Keratinocyte (primary cell): ENCODE measurements at regions not wholly inside any gene's neighbourhood (a gene's known extent, or its start where the extent isn't known, plus 50 kb on each side); places are given as distances from the start of the nearest gene placed in this dataset.

Source experiments
- DNase-seq: peaks from one replicate; pipeline ENCODE4 v3.0.0-alpha.2; 2011; ENCODE audit warnings: low read depth, missing footprints, low spot score
- FAIRE-seq: peaks from 2 replicates; lab custom pipeline; 2011; peaks lifted over from hg19 to GRCh38; lab: Jason Lieb, UNC
- H2AFZ ChIP-seq: 2 replicates; pipeline ENCODE4 v1.6.0; 2012; ENCODE audit warnings: low read length, control low read depth, inconsistent platforms; ENCODE audit not compliant: control insufficient read depth
- H3K27ac ChIP-seq: 2 replicates; pipeline ENCODE4 v1.5.1; 2011; ENCODE audit warnings: low read length; ENCODE audit not compliant: control insufficient read depth, insufficient read depth
- H3K27me3 ChIP-seq: 3 replicates; pipeline ENCODE4 v1.6.0; 2011; ENCODE audit warnings: low read length; ENCODE audit not compliant: control insufficient read depth, insufficient read depth; ENCODE audit errors: extremely low read depth
- H3K36me3 ChIP-seq, 2 experiments: 2 replicates in 1 of 2; 3 replicates in 1 of 2; pipeline ENCODE4 v1.5.1; 2011; ENCODE audit warnings: low read length in 2 of 2, mild to moderate bottlenecking in 1 of 2; ENCODE audit not compliant: control insufficient read depth in 2 of 2, insufficient read depth in 2 of 2; ENCODE audit errors: extremely low read depth in 1 of 2
- H3K4me1 ChIP-seq: 3 replicates; pipeline ENCODE4 v1.5.1; 2011; ENCODE audit warnings: low read length; ENCODE audit not compliant: control insufficient read depth, insufficient read depth; ENCODE audit errors: extremely low read depth
- H3K4me2 ChIP-seq: 3 replicates; pipeline ENCODE4 v1.6.0; 2011; ENCODE audit warnings: low read depth, low read length; ENCODE audit not compliant: control insufficient read depth, insufficient read depth; ENCODE audit errors: extremely low read depth
- H3K4me3 ChIP-seq, 3 experiments: fragments of 200-600 bp in 1 of 3; sonication (generic) in 1 of 3; 2 replicates in 2 of 3; 3 replicates in 1 of 3; pipeline ENCODE4 v1.5.1; 2011 to 2016; ENCODE audit warnings: low read length in 3 of 3, mild to moderate bottlenecking in 3 of 3, control low read depth in 2 of 3, inconsistent platforms in 1 of 3, low read depth in 1 of 3, mixed read lengths in 1 of 3, mixed run types in 1 of 3, moderate library complexity in 1 of 3; ENCODE audit not compliant: control insufficient read depth in 2 of 3, insufficient read depth in 2 of 3; ENCODE audit errors: extremely low read depth in 1 of 3
- H3K79me2 ChIP-seq: 2 replicates; pipeline ENCODE4 v1.6.0; 2012; ENCODE audit warnings: low read length; ENCODE audit not compliant: control insufficient read depth, insufficient read depth
- H3K9ac ChIP-seq: 3 replicates; pipeline ENCODE4 v1.6.0; 2011; ENCODE audit warnings: low read length; ENCODE audit not compliant: control insufficient read depth, insufficient read depth; ENCODE audit errors: extremely low read depth
- H3K9me1 ChIP-seq: 3 replicates; pipeline ENCODE4 v1.6.0; 2011; ENCODE audit warnings: low read length; ENCODE audit not compliant: control insufficient read depth, insufficient read depth; ENCODE audit errors: extremely low read depth
- H3K9me3 ChIP-seq: 2 replicates; pipeline ENCODE4 v1.5.1; 2012; ENCODE audit warnings: low read depth, low read length; ENCODE audit not compliant: control insufficient read depth
- H4K20me1 ChIP-seq: 3 replicates; pipeline ENCODE4 v1.6.0; 2011; ENCODE audit warnings: low read length; ENCODE audit not compliant: control insufficient read depth, insufficient read depth; ENCODE audit errors: extremely low read depth
- CTCF ChIP-seq, 3 experiments: IDR thresholded peaks in 1 of 3; conservative IDR thresholded peaks in 1 of 3; optimal IDR thresholded peaks in 1 of 3; 2 replicates in 2 of 3; 3 replicates in 1 of 3; pipeline versions ENCODE3 to v1.5.1; 2011; ENCODE audit warnings: low read length in 3 of 3, mild to moderate bottlenecking in 3 of 3, moderate library complexity in 2 of 3, control low read depth in 1 of 3, inconsistent platforms in 1 of 3; ENCODE audit not compliant: insufficient read depth in 2 of 3; ENCODE audit errors: extremely low read depth in 1 of 3
- EZH2 ChIP-seq: IDR thresholded peaks from one replicate; pipeline ENCODE4 v1.6.1; 2012; ENCODE audit warnings: inconsistent platforms, mild to moderate bottlenecking, low read length, moderate library complexity
- dilution Hi-C: fragments of 300-500 bp; cut with MboI; formaldehyde crosslinking; loops from one replicate; pipeline ENCODE4 v1.7.0; 2020; ENCODE audit warnings: low sequenced_read_pairs; ENCODE audit not compliant: extremely low pct_ligation_motif_present

- Histone ChIP-seq H3K4me2 (no peak overlapping the region), H4K20me1 (no peaks in the 10 kb centered on the region), H3K27me3 (no peaks in the 10 kb centered on the region), H3K9me1 (no peaks in the 10 kb centered on the region), H3K9me3 (no peaks in the 10 kb centered on the region), H3K9ac (no peak overlapping the region), H3K79me2 (no peaks in the 10 kb centered on the region), H3K4me1 (peaks cover 10% of the 10 kb centered on the region), H3K36me3 (no peaks in the 10 kb centered on the region), H2AFZ (no peak overlapping the region), H3K4me3 (no peak overlapping the region), H3K27ac (no peak overlapping the region)
- FAIRE-seq, result no peak
- dilution Hi-C loops, result no loop called here
- no peak for DNase-seq
- TF ChIP-seq EZH2, result no peak
- no peak for TF ChIP-seq CTCF (optimal IDR thresholded peaks at IDR 0.05 in 1 of 3, IDR thresholded peaks at IDR 0.05 in 1 of 3, conservative IDR thresholded peaks at IDR 0.05 in 1 of 3; ENCODE audit: extremely low read depth in 1 of 3, insufficient read depth in 2 of 3, low read length in 3 of 3)
Measured at GRCh38 chr17:31731118-31731517, 127.9 kb downstream of the COPRS start.

- Histone ChIP-seq H3K9me3 (no peaks in the 10 kb centered on the region), H3K9ac (no peak overlapping the region), H3K4me2 (peak overlapping the region; percentile 33), H3K27me3 (no peaks in the 10 kb centered on the region), H2AFZ (no peak overlapping the region), H3K4me1 (peaks cover 10% of the 10 kb centered on the region), H3K4me3 (no peak overlapping the region), H3K36me3 (no peaks in the 10 kb centered on the region), H3K79me2 (no peaks in the 10 kb centered on the region), H3K9me1 (no peaks in the 10 kb centered on the region), H3K27ac (no peak overlapping the region), H4K20me1 (no peaks in the 10 kb centered on the region)
- TF ChIP-seq CTCF (optimal IDR thresholded peaks at IDR 0.05 in 1 of 3, IDR thresholded peaks at IDR 0.05 in 1 of 3, conservative IDR thresholded peaks at IDR 0.05 in 1 of 3; ENCODE audit: extremely low read depth in 1 of 3, insufficient read depth in 2 of 3, low read length in 3 of 3) (no peak), EZH2 (no peak)
- dilution Hi-C loops, result no loop called here
- FAIRE-seq, result peak; percentile 34
- DNase-seq, result peak; percentile 15
Measured at GRCh38 chr17:31726980-31727427, 132.0 kb downstream of the COPRS start.
